ENCODE measurements at regions not wholly inside any gene's neighbourhood (a gene's known extent, or its start where the extent isn't known, plus 50 kb on each side); places are given as distances from the start of the nearest gene placed in this dataset.

DNA sequence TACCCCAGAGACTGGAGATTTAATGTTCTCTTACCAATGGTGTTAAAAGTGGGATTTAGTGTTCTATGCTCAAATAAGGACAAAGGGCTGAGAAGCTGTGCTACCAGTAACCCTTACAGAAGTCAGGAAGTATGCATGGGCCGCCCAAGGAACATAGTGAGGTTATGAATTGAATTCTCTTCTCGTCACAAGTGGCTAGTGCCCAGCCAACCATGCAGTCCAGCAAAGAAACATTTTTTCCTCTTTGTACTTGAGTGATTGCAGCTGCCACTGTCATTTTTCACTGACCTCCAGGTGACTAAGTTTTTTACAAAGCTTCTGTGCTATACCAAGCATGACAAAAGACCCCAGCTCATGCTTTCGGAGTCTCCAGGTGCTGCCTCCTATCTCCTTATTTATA lies 110.6 kb upstream of the DCBLD2 start (continued):
- TF ChIP-seq ZNF720 (CRISPR knock-in tag; IDR thresholded peaks at IDR 0.05): no peak

DNA sequence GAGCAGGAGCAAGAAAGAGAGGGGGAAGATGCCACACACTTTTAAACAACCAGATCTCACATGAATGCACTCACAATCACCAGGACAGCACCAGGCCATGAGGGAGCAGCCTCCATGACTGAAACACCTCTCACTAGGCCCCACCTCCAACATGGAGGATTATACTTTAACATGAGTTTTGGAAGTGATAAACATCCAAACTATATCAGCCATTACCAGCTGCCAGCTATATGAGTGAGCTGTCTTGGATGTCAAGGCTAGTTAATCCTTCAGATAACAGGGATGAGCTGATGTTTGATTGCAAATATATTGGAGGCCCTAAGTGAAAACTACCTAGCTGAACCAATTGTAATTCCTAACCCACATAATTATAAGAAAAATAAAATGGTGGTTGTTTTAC lies 108.4 kb upstream of the DCBLD2 start:
- H3K4me1 ChIP-seq (ENCODE audit: insufficient read depth, low read length): no peaks in the 10 kb centered on the region
- no peaks in the 10 kb centered on the region for H3K79me2 ChIP-seq (ENCODE audit: insufficient read depth, low read length)
- no peak overlapping the region for H3K4me3 ChIP-seq (replicated peaks in 1 of 3; ENCODE audit: insufficient read depth in 1 of 3, low read depth in 2 of 3, low read length in 3 of 3)
- H3K9me3 ChIP-seq (ENCODE audit: low read length): no peaks in the 10 kb centered on the region
- DNase-seq (ENCODE audit: low spot score): no peak
- in situ Hi-C loops (cut with HindIII; ENCODE audit: extremely low pct_ligation_motif_present, low pct_unique_long_range_greater_than_20kb) (no loop called here), intact Hi-C loops (cut with micrococcal nuclease; ENCODE audit: unreplicated experiment) (no loop called here)
- CTCF ChIA-PET (ENCODE audit: low intra/inter-chr PET ratio, low total read pairs): no interaction called here
- H3K4me2 ChIP-seq (ENCODE audit: low read depth, low read length): no peak overlapping the region
- H4K20me1 ChIP-seq (ENCODE audit: insufficient read depth, low read length): no peaks in the 10 kb centered on the region
- POLR2A ChIA-PET: no interaction called here
- ATAC-seq: no peak
- H2AFZ ChIP-seq (ENCODE audit: low read length): no peak overlapping the region
- H3K9ac ChIP-seq (ENCODE audit: insufficient read depth, low read depth, low read length): no peak overlapping the region
- no peak overlapping the region for H3K27ac ChIP-seq (ENCODE audit: extremely low read length, insufficient read depth, low read length)
- TF ChIP-seq KAT7 (CRISPR knock-in tag; IDR thresholded peaks at IDR 0.05; ENCODE audit: borderline replicate concordance) (no peak), ZNF839 (CRISPR knock-in tag; IDR thresholded peaks at IDR 0.05; ENCODE audit: borderline replicate concordance) (no peak), HOXA3 (CRISPR knock-in tag; IDR thresholded peaks at IDR 0.05) (no peak), ZNF143 (CRISPR knock-in tag; IDR thresholded peaks at IDR 0.05) (no peak), CC2D1A (CRISPR knock-in tag; IDR thresholded peaks at IDR 0.05) (no peak), FOXJ3 (CRISPR knock-in tag; IDR thresholded peaks at IDR 0.05; ENCODE audit: borderline replicate concordance) (no peak)
- H3K36me3 ChIP-seq (replicated peaks in 1 of 2; ENCODE audit: control insufficient read depth in 1 of 2, insufficient read depth in 2 of 2, low read length in 2 of 2): no peaks in the 10 kb centered on the region
- H3K27me3 ChIP-seq (ENCODE audit: control insufficient read depth in 1 of 2, insufficient read depth in 2 of 2, low read length in 2 of 2): no peaks in the 10 kb centered on the region
- no TSS peak for BruUV-seq (replicated peaks)
- no peak for FAIRE-seq

DNA sequence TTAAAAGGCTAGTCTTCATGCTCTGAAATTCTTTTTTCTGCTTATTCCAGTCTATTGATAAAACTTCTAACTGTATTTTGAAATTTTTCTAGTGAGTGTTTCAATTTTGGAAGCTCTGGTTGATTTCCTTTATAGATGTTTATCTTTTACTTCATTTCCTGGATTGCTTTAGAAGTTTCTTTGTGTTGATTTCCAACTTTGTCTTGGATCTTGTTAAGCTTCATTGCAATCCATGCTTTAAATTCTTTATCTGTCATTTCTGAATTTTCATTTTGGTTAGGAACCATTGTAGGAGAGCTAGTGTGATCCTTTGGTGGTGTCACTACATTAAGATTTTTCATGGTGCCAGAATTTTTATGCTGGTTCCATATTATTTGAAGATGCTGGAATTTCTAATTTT lies 105.2 kb upstream of the DCBLD2 start:
- Histone ChIP-seq H3K4me1 (ENCODE audit: insufficient read depth, low read length) (no peaks in the 10 kb centered on the region), H3K4me2 (ENCODE audit: low read depth, low read length) (no peak overlapping the region), H3K27me3 (ENCODE audit: control insufficient read depth in 1 of 2, insufficient read depth in 2 of 2, low read length in 2 of 2) (no peaks in the 10 kb centered on the region), H4K20me1 (ENCODE audit: insufficient read depth, low read length) (no peaks in the 10 kb centered on the region), H3K79me2 (ENCODE audit: insufficient read depth, low read length) (no peaks in the 10 kb centered on the region), H3K36me3 (replicated peaks in 1 of 2; ENCODE audit: control insufficient read depth in 1 of 2, insufficient read depth in 2 of 2, low read length in 2 of 2) (no peaks in the 10 kb centered on the region), H3K9ac (ENCODE audit: insufficient read depth, low read depth, low read length) (no peak overlapping the region), H2AFZ (ENCODE audit: low read length) (no peak overlapping the region), H3K9me3 (ENCODE audit: low read length) (no peaks in the 10 kb centered on the region), H3K4me3 (replicated peaks in 1 of 3; ENCODE audit: insufficient read depth in 1 of 3, low read depth in 2 of 3, low read length in 3 of 3) (no peak overlapping the region), H3K27ac (ENCODE audit: extremely low read length, insufficient read depth, low read length) (no peak overlapping the region)
- POLR2A ChIA-PET: no interaction called here
- DNase-seq (ENCODE audit: low spot score) (no peak), FAIRE-seq (no peak), ATAC-seq (no peak)
- in situ Hi-C loops (cut with HindIII; ENCODE audit: extremely low pct_ligation_motif_present, low pct_unique_long_range_greater_than_20kb) (no loop called here), intact Hi-C loops (cut with micrococcal nuclease; ENCODE audit: unreplicated experiment) (no loop called here)
- TF ChIP-seq, protein P1, sequence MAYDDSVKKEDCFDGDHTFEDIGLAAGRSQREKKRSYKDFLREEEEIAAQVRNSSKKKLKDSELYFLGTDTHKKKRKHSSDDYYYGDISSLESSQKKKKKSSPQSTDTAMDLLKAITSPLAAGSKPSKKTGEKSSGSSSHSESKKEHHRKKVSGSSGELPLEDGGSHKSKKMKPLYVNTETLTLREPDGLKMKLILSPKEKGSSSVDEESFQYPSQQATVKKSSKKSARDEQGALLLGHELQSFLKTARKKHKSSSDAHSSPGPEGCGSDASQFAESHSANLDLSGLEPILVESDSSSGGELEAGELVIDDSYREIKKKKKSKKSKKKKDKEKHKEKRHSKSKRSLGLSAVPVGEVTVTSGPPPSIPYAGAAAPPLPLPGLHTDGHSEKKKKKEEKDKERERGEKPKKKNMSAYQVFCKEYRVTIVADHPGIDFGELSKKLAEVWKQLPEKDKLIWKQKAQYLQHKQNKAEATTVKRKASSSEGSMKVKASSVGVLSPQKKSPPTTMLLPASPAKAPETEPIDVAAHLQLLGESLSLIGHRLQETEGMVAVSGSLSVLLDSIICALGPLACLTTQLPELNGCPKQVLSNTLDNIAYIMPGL (CRISPR knock-in tag; IDR thresholded peaks at IDR 0.05; ENCODE audit: borderline replicate concordance in 1 of 2, low read depth in 1 of 2): no peak
- TF ChIP-seq MBD4 (IDR thresholded peaks at IDR 0.05; ENCODE audit: borderline replicate concordance, low read length) (no peak), SNAI1 (CRISPR knock-in tag; IDR thresholded peaks at IDR 0.05; ENCODE audit: borderline replicate concordance) (no peak)
- no TSS peak for BruUV-seq (replicated peaks)
- CTCF ChIA-PET (ENCODE audit: low intra/inter-chr PET ratio, low total read pairs): no interaction called here

Data from HepG2 (cell line).